ENCODE measurements at regions not wholly inside any gene's neighbourhood (a gene's known extent, or its start where the extent isn't known, plus 50 kb on each side); places are given as distances from the start of the nearest gene placed in this dataset.

DNA sequence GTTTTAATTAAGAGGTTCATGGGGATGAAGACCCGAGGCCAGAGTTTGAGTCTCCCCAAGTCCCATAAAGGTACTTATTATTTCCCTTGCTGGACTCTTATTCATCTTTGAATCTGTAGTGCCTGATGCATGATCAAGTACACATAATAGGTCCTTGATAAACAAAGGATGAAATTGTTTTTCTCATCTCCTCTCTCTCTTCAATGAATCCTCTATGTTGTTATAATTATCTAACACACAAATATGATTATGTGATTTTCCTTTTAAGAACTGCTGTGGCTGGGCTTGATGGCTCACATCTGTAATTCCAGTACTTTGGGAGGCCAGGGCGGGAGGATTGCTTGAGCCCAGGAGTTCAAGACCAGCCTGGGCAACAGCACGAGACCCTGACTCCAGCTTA lies 117.7 kb downstream of the BAMBI start:
- no peak for DNase-seq (ENCODE audit: low read depth, low spot score)
- no peak overlapping the region for H3K4me3 ChIP-seq (ENCODE audit: low read depth, low read length)
- in situ Hi-C loops (cut with HindIII; ENCODE audit: low sequenced_read_pairs): no loop called here
- TF ChIP-seq, protein P1, sequence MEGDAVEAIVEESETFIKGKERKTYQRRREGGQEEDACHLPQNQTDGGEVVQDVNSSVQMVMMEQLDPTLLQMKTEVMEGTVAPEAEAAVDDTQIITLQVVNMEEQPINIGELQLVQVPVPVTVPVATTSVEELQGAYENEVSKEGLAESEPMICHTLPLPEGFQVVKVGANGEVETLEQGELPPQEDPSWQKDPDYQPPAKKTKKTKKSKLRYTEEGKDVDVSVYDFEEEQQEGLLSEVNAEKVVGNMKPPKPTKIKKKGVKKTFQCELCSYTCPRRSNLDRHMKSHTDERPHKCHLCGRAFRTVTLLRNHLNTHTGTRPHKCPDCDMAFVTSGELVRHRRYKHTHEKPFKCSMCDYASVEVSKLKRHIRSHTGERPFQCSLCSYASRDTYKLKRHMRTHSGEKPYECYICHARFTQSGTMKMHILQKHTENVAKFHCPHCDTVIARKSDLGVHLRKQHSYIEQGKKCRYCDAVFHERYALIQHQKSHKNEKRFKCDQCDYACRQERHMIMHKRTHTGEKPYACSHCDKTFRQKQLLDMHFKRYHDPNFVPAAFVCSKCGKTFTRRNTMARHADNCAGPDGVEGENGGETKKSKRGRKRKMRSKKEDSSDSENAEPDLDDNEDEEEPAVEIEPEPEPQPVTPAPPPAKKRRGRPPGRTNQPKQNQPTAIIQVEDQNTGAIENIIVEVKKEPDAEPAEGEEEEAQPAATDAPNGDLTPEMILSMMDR (IDR thresholded peaks at IDR 0.05; ENCODE audit: low read depth, low read length): no peak

DNA sequence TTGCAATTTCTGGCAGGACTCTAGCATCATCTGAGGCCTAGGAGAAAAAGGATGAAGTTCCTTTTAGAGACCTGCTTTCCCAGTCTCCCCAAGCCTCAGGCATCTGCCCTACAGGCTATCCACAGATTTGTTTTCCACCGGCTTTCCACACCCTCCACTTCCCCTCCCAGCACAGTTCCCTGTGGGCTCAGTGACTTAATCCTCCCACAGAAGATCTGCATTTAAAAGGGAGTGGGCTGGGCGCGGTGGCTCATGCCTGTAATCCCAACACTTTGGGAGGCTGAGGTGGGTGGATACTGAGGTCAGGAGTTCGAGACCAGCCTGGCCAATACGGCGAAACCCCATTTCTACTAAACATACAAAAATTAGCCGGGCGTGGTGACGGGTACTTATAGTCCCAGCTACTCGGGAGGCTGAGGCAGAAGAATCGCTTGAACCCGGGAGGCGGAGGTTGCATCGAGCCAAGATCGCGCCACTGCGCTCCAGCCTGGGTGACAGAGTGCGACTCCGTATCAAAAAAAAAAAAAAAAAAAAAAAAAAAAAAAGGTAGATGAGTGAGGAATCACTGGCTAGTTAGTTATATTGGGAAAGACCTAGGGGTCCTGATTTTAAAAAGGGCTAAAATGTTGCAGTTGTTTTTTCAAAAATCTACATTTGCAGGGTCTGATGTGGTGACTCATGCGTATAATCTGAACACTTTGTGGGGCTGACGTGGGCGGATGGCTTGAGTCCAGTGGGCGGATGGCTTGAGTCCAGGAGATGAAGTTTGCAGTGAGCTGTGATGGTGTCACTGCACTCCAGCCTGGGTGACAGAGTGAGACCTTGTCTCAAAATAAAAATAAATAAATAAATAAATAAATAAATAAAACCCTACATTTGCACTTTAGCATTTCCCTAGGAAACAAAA lies 119.5 kb downstream of the BAMBI start:
- H3K4me3 ChIP-seq (ENCODE audit: low read depth, low read length): no peak overlapping the region
- TF ChIP-seq, protein P1 (IDR thresholded peaks at IDR 0.05; ENCODE audit: low read depth, low read length): no peak
- peak; percentile 56 for DNase-seq (ENCODE audit: low read depth, low spot score)
- in situ Hi-C loops (cut with HindIII; ENCODE audit: low sequenced_read_pairs): no loop called here

- DNase-seq (ENCODE audit: low read depth, low spot score): peak; percentile 14
- in situ Hi-C loops (cut with HindIII; ENCODE audit: low sequenced_read_pairs): no loop called here
- H3K4me3 ChIP-seq (ENCODE audit: low read depth, low read length): no peak overlapping the region
- TF ChIP-seq, protein P1 (IDR thresholded peaks at IDR 0.05; ENCODE audit: low read depth, low read length): no peak
Observed at GRCh38 chr10:28797904-28798371, 120.6 kb downstream of the BAMBI start.

- no peak overlapping the region for H3K4me3 ChIP-seq (ENCODE audit: low read depth, low read length)
- DNase-seq (ENCODE audit: low read depth, low spot score): no peak
- TF ChIP-seq, protein P1 (IDR thresholded peaks at IDR 0.05; ENCODE audit: low read depth, low read length): no peak
- in situ Hi-C loops (cut with HindIII; ENCODE audit: low sequenced_read_pairs): no loop called here
Observed at GRCh38 chr10:28798428-28798955, 121.2 kb downstream of the BAMBI start.

GRCh38 chr10:28798964-28799363 lies 121.6 kb downstream of the BAMBI start:
- DNase-seq (ENCODE audit: low read depth, low spot score): no peak
- in situ Hi-C loops (cut with HindIII; ENCODE audit: low sequenced_read_pairs): no loop called here
- TF ChIP-seq, protein P1 (IDR thresholded peaks at IDR 0.05; ENCODE audit: low read depth, low read length): no peak

GRCh38 chr10:28800144-28800543 lies 122.8 kb downstream of the BAMBI start:
- DNase-seq (ENCODE audit: low read depth, low spot score): no peak
- in situ Hi-C loops (cut with HindIII; ENCODE audit: low sequenced_read_pairs): no loop called here
- no peak overlapping the region for H3K4me3 ChIP-seq (ENCODE audit: low read depth, low read length)
- TF ChIP-seq, protein P1 (IDR thresholded peaks at IDR 0.05; ENCODE audit: low read depth, low read length): no peak

More at GRCh38 chr10:28798964-28799363, 121.6 kb downstream of the BAMBI start:
- no peak overlapping the region for H3K4me3 ChIP-seq (ENCODE audit: low read depth, low read length)
